Peyer's patch (tissue), 4 donors: ENCODE measurements at regions not wholly inside any gene's neighbourhood (a gene's known extent, or its start where the extent isn't known, plus 50 kb on each side); places are given as distances from the start of the nearest gene placed in this dataset.

Experiments used
- CTCF ChIP-seq, 6 experiments: fragments of 450-650 bp in 4 of 6; fragments of 200-600 bp in 2 of 6; sonication (generic) in 1 of 6; IDR thresholded peaks; one replicate each; pipeline ENCODE4 v1.5.1; 2017 to 2019; ENCODE audit warnings: antibody characterized with exemption in 6 of 6, mild to moderate bottlenecking in 3 of 6, moderate library complexity in 1 of 6
- POLR2A ChIP-seq, 2 donors: fragments of 450-650 bp; IDR thresholded peaks; one replicate each; pipeline ENCODE4 v1.5.1; 2017; ENCODE audit warnings: antibody characterized with exemption in 2 of 2, mild to moderate bottlenecking in 2 of 2, moderate library complexity in 2 of 2

GRCh38 chr2:357811-358210 is 69.9 kb upstream of the ALKAL2 start:
- no peak for TF ChIP-seq POLR2A (IDR thresholded peaks at IDR 0.05)
- no peak for TF ChIP-seq CTCF (IDR thresholded peaks at IDR 0.05)
